ENCODE measurements at regions not wholly inside any gene's neighbourhood (a gene's known extent, or its start where the extent isn't known, plus 50 kb on each side); places are given as distances from the start of the nearest gene placed in this dataset.

DNA sequence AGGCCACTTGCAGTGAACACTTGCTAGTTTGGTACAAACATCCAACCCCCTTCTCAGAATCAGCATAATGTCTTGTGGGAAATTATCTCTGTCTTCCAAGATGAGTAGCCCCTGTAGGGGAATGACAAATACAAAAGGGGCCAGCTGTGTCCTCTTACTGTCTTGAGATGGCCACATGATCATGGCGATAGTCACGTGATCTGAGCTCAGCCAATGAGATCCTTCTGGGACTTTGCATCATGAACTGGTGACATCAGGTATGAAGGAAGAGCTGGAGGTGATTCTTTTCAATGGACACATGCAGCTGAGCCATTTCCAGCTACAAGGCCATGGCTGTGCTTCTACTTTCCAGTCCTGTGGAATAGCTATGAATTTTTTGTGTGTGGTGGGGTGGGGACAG is 206.3 kb downstream of the IRX1 start:
- CTCF ChIA-PET = no interaction called here
- no peaks in the 10 kb centered on the region for H3K4me1 ChIP-seq (ENCODE audit: control insufficient read depth in 2 of 2, insufficient read depth in 2 of 2, low read length in 2 of 2)
- WGBS (ENCODE audit: insufficient coverage) = 83% methylated on average over 2 of the region's 2 CpGs
- no peak for DNase-seq
- no peaks in the 10 kb centered on the region for H3K36me3 ChIP-seq (replicated peaks in 1 of 2; ENCODE audit: control extremely low read depth in 1 of 2, control insufficient read depth in 1 of 2, extremely low read depth in 1 of 2, insufficient read depth in 2 of 2, low read length in 1 of 2)
- TF ChIP-seq CTCF (IDR thresholded peaks at IDR 0.05) (no peak), EZH2 (IDR thresholded peaks at IDR 0.05; ENCODE audit: borderline replicate concordance, insufficient read depth, low read depth, low read length, poor library complexity, severe bottlenecking) (no peak)
- Mint-ChIP-seq H3K4me1 (no peaks in the 10 kb centered on the region), H3K27ac (no peak overlapping the region), H3K9me3 (ENCODE audit: insufficient read depth) (peaks cover 11% of the 10 kb centered on the region), H3K4me3 (no peak overlapping the region), H3K27me3 (no peaks in the 10 kb centered on the region)
- peaks cover 0 to 5% (median 0%) of the 10 kb centered on the region in 3 donors for H3K9me3 ChIP-seq (ENCODE audit: control extremely low read depth in 1 of 3, control insufficient read depth in 2 of 3, insufficient read depth in 1 of 3, low read length in 2 of 3)
- no peaks in the 10 kb centered on the region for H4K20me1 ChIP-seq (ENCODE audit: control insufficient read depth, insufficient read depth, low read length, poor library complexity, severe bottlenecking)
- no peaks in the 10 kb centered on the region for H3K27me3 ChIP-seq (replicated peaks in 1 of 4; ENCODE audit: control extremely low read depth in 1 of 4, control insufficient read depth in 3 of 4, insufficient read depth in 4 of 4, low read length in 3 of 4)
- H3K27ac ChIP-seq (ENCODE audit: low read length in 2 of 2) = no peak overlapping the region
- POLR2A ChIA-PET = no interaction called here
- no peak overlapping the region for H2AFZ ChIP-seq (ENCODE audit: insufficient read depth, low read depth, low read length, poor library complexity, severe bottlenecking)
- intact Hi-C loops (cut with micrococcal nuclease) = no loop called here
- no peak overlapping the region for H3K4me2 ChIP-seq (replicated peaks; ENCODE audit: low read depth, low read length, poor library complexity, severe bottlenecking)
- H3K79me2 ChIP-seq (ENCODE audit: control insufficient read depth, insufficient read depth, low read length) = no peaks in the 10 kb centered on the region
- no peak for ATAC-seq (ENCODE audit: low read depth)
- no peak overlapping the region for H3K9ac ChIP-seq (ENCODE audit: low read length)
- H3K4me3 ChIP-seq (ENCODE audit: control extremely low read depth in 1 of 5, extremely low read depth in 1 of 5, insufficient read depth in 1 of 5, low read depth in 2 of 5, low read length in 4 of 5) = no peak overlapping the region

DNA sequence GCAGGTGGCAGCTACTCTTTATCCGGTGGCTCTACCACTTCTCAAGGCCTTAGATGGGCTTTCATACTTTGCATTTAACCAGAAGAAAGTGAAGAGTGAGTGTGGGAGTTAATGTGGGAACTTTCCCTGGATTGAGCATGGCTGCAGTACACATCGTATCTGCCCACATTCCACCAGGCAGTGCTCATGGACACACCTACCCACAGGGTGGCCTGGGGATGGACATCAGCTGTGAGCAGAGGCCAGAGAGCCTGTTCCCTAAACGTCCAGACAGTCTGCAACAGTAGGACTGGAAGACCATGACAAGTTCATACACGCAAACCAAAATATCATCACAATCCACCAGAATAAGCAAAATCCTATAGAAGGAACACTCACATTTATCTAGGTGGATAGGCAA is 213.8 kb downstream of the IRX1 start:
- H3K79me2 ChIP-seq (ENCODE audit: control insufficient read depth, insufficient read depth, low read length) = no peaks in the 10 kb centered on the region
- no peak for TF ChIP-seq EZH2 (IDR thresholded peaks at IDR 0.05; ENCODE audit: borderline replicate concordance, insufficient read depth, low read depth, low read length, poor library complexity, severe bottlenecking)
- no peak for TF ChIP-seq CTCF (IDR thresholded peaks at IDR 0.05)

More for the DNA sequence above, 213.8 kb downstream of the IRX1 start:
- H2AFZ ChIP-seq (ENCODE audit: insufficient read depth, low read depth, low read length, poor library complexity, severe bottlenecking) = no peak overlapping the region
- H3K9me3 ChIP-seq (ENCODE audit: control extremely low read depth in 1 of 3, control insufficient read depth in 2 of 3, insufficient read depth in 1 of 3, low read length in 2 of 3) = peaks cover 0 to 2% (median 0%) of the 10 kb centered on the region in 3 donors
- intact Hi-C loops (cut with micrococcal nuclease) = no loop called here
- H3K4me2 ChIP-seq (replicated peaks; ENCODE audit: low read depth, low read length, poor library complexity, severe bottlenecking) = no peak overlapping the region
- H3K4me1 Mint-ChIP-seq = no peaks in the 10 kb centered on the region
- no peak overlapping the region for H3K4me3 ChIP-seq (ENCODE audit: control extremely low read depth in 1 of 5, extremely low read depth in 1 of 5, insufficient read depth in 1 of 5, low read depth in 2 of 5, low read length in 4 of 5)
- no peak overlapping the region for H3K9ac ChIP-seq (ENCODE audit: low read length)
- CTCF ChIA-PET = no interaction called here
- H3K27ac Mint-ChIP-seq = no peak overlapping the region
- H3K27me3 Mint-ChIP-seq = no peaks in the 10 kb centered on the region
- 100% methylated on average over 1 of the region's 4 CpGs for WGBS (ENCODE audit: insufficient coverage)
- H3K4me3 Mint-ChIP-seq = no peak overlapping the region
- POLR2A ChIA-PET = no interaction called here
- H3K4me1 ChIP-seq (ENCODE audit: control insufficient read depth in 2 of 2, insufficient read depth in 2 of 2, low read length in 2 of 2) = no peaks in the 10 kb centered on the region
- H3K27ac ChIP-seq (ENCODE audit: low read length in 2 of 2) = no peak overlapping the region
- no peak for ATAC-seq (ENCODE audit: low read depth)
- DNase-seq = no peak
- H3K27me3 ChIP-seq (replicated peaks in 1 of 4; ENCODE audit: control extremely low read depth in 1 of 4, control insufficient read depth in 3 of 4, insufficient read depth in 4 of 4, low read length in 3 of 4) = no peaks in the 10 kb centered on the region
- H3K9me3 Mint-ChIP-seq (ENCODE audit: insufficient read depth) = peaks cover 16% of the 10 kb centered on the region
- no peaks in the 10 kb centered on the region for H3K36me3 ChIP-seq (replicated peaks in 1 of 2; ENCODE audit: control extremely low read depth in 1 of 2, control insufficient read depth in 1 of 2, extremely low read depth in 1 of 2, insufficient read depth in 2 of 2, low read length in 1 of 2)
- no peaks in the 10 kb centered on the region for H4K20me1 ChIP-seq (ENCODE audit: control insufficient read depth, insufficient read depth, low read length, poor library complexity, severe bottlenecking)
